ENCODE measurements at regions not wholly inside any gene's neighbourhood (a gene's known extent, or its start where the extent isn't known, plus 50 kb on each side); places are given as distances from the start of the nearest gene placed in this dataset.

- no peak overlapping the region for H3K4me3 Mint-ChIP-seq
- TF ChIP-seq CTCF (conservative IDR thresholded peaks at IDR 0.05): no peak
- no peaks in the 10 kb centered on the region for H3K9me3 Mint-ChIP-seq
- no peaks in the 10 kb centered on the region for H3K4me1 Mint-ChIP-seq (ENCODE audit: unreplicated experiment)
- H3K27me3 Mint-ChIP-seq: no peaks in the 10 kb centered on the region
- no peak overlapping the region for H3K27ac Mint-ChIP-seq
- H3K36me3 Mint-ChIP-seq: no peaks in the 10 kb centered on the region
- DNase-seq (ENCODE audit: extremely low spot score, unreplicated experiment): no peak
These were observed 287.0 kb upstream of the RIMS1 start for GRCh38 chr6:71599359-71599758.

- TF ChIP-seq CTCF (conservative IDR thresholded peaks at IDR 0.05): no peak
- no peaks in the 10 kb centered on the region for H3K36me3 Mint-ChIP-seq
- H3K9me3 Mint-ChIP-seq: no peaks in the 10 kb centered on the region
- H3K27me3 Mint-ChIP-seq: no peaks in the 10 kb centered on the region
- no peak for DNase-seq (ENCODE audit: extremely low spot score, unreplicated experiment)
- no peaks in the 10 kb centered on the region for H3K4me1 Mint-ChIP-seq (ENCODE audit: unreplicated experiment)
- H3K27ac Mint-ChIP-seq: no peak overlapping the region
- H3K4me3 Mint-ChIP-seq: no peak overlapping the region
These were observed 283.9 kb upstream of the RIMS1 start for GRCh38 chr6:71602385-71603007.

GRCh38 chr6:71603021-71603420, 283.3 kb upstream of the RIMS1 start:
- no peak for TF ChIP-seq CTCF (conservative IDR thresholded peaks at IDR 0.05)
- no peaks in the 10 kb centered on the region for H3K9me3 Mint-ChIP-seq
- H3K4me1 Mint-ChIP-seq (ENCODE audit: unreplicated experiment): no peaks in the 10 kb centered on the region
- no peak overlapping the region for H3K27ac Mint-ChIP-seq
- no peak overlapping the region for H3K4me3 Mint-ChIP-seq
- H3K27me3 Mint-ChIP-seq: no peaks in the 10 kb centered on the region
- no peak for DNase-seq (ENCODE audit: extremely low spot score, unreplicated experiment)
- H3K36me3 Mint-ChIP-seq: no peaks in the 10 kb centered on the region

- Mint-ChIP-seq H3K27ac (no peak overlapping the region), H3K36me3 (no peaks in the 10 kb centered on the region)
- TF ChIP-seq CTCF (conservative IDR thresholded peaks at IDR 0.05): no peak
These were observed 277.7 kb upstream of the RIMS1 start for GRCh38 chr6:71608646-71609045.

GRCh38 chr6:71619836-71620235, 266.5 kb upstream of the RIMS1 start:
- Mint-ChIP-seq H3K36me3 (no peaks in the 10 kb centered on the region), H3K27me3 (no peaks in the 10 kb centered on the region), H3K4me3 (no peak overlapping the region), H3K9me3 (peaks cover 4% of the 10 kb centered on the region), H3K4me1 (ENCODE audit: unreplicated experiment) (no peaks in the 10 kb centered on the region), H3K27ac (no peak overlapping the region)
- no peak for DNase-seq (ENCODE audit: extremely low spot score, unreplicated experiment)
- TF ChIP-seq CTCF (conservative IDR thresholded peaks at IDR 0.05): no peak

More at GRCh38 chr6:71608646-71609045, 277.7 kb upstream of the RIMS1 start:
- H3K9me3 Mint-ChIP-seq: no peaks in the 10 kb centered on the region
- no peaks in the 10 kb centered on the region for H3K4me1 Mint-ChIP-seq (ENCODE audit: unreplicated experiment)
- no peak for DNase-seq (ENCODE audit: extremely low spot score, unreplicated experiment)
- peaks cover 3% of the 10 kb centered on the region for H3K27me3 Mint-ChIP-seq
- no peak overlapping the region for H3K4me3 Mint-ChIP-seq

All from type B pancreatic cell (in vitro differentiated cells).